Progenitor cell of endocrine pancreas (in vitro differentiated cells): ENCODE measurements at regions not wholly inside any gene's neighbourhood (a gene's known extent, or its start where the extent isn't known, plus 50 kb on each side); places are given as distances from the start of the nearest gene placed in this dataset.

Experiments
- DNase-seq: peaks from one replicate; pipeline ENCODE4 v3.0.0; 2021; ENCODE audit warnings: low spot score; ENCODE audit not compliant: unreplicated experiment
- H3K27ac Mint-ChIP-seq: 2 replicates; pipeline ENCODE4 v1.8.0; 2021; ENCODE audit warnings: mild to moderate bottlenecking, moderate library complexity, mixed read lengths
- H3K27me3 Mint-ChIP-seq: 2 replicates; pipeline ENCODE4 v1.8.0; 2021; ENCODE audit warnings: mixed read lengths
- H3K36me3 Mint-ChIP-seq: 2 replicates; pipeline ENCODE4 v1.8.0; 2022; ENCODE audit warnings: mixed read lengths; ENCODE audit not compliant: insufficient read depth
- H3K4me1 Mint-ChIP-seq: 2 replicates; pipeline ENCODE4 v1.8.0; 2021; ENCODE audit warnings: low read depth, mixed read lengths
- H3K4me3 Mint-ChIP-seq: 2 replicates; pipeline ENCODE4 v1.8.0; 2021; ENCODE audit warnings: low read depth, mild to moderate bottlenecking, moderate library complexity, mixed read lengths
- H3K9me3 Mint-ChIP-seq: 2 replicates; pipeline ENCODE4 v1.8.0; 2021; ENCODE audit warnings: low read depth, mixed read lengths
- TF ChIP-seq, protein P1 (sequence below): fragments of 200-600 bp; sonication (generic); IDR thresholded peaks from one replicate; pipeline ENCODE4 v1.5.0; 2021; ENCODE audit warnings: antibody characterized with exemption, mild to moderate bottlenecking; ENCODE audit not compliant: unreplicated experiment

DNA sequence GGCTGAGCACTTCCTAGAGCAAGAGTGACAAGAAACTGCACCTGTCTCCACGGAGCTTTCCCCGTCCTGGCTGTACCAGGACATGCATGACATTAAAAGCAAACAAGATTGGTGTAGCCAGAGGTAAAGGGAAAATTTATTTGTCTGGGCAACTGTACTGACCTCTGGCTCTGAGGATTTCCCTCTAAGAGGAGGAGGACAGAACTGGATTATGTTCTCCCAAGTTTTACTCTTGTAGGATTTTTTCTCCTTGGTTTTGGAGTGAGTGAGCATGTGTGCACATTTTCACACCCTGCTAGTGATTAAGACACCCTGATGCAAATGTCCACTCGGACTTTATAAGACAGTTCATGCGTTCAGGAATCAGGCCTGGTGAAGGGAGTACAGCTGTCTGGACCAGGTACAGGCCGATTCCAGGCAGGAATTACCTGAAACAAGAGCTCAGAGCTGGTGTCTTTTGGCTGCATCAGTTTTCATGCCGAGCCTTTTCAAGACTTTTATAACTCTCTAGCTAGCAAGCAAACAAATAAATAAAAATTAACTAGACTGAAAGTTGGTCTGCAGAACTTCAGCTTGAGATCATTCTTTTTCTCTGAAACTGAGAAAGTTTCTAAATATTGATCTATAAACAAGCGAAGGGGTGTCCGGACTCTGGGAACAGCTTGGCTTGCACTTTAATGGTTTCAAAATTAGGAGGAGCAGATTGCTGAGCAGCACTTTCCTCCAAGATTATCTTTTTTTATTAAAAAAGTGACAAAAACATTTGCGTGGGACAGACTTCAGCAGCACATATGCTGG lies 51.3 kb upstream of the SPRY1 start:
- no peak for DNase-seq
- H3K4me1 Mint-ChIP-seq: peaks cover 26% of the 10 kb centered on the region
- H3K36me3 Mint-ChIP-seq: no peaks in the 10 kb centered on the region
- H3K9me3 Mint-ChIP-seq: no peaks in the 10 kb centered on the region
- H3K27me3 Mint-ChIP-seq: no peaks in the 10 kb centered on the region
- TF ChIP-seq, protein P1, sequence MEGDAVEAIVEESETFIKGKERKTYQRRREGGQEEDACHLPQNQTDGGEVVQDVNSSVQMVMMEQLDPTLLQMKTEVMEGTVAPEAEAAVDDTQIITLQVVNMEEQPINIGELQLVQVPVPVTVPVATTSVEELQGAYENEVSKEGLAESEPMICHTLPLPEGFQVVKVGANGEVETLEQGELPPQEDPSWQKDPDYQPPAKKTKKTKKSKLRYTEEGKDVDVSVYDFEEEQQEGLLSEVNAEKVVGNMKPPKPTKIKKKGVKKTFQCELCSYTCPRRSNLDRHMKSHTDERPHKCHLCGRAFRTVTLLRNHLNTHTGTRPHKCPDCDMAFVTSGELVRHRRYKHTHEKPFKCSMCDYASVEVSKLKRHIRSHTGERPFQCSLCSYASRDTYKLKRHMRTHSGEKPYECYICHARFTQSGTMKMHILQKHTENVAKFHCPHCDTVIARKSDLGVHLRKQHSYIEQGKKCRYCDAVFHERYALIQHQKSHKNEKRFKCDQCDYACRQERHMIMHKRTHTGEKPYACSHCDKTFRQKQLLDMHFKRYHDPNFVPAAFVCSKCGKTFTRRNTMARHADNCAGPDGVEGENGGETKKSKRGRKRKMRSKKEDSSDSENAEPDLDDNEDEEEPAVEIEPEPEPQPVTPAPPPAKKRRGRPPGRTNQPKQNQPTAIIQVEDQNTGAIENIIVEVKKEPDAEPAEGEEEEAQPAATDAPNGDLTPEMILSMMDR: no peak
- H3K4me3 Mint-ChIP-seq: no peak overlapping the region
- H3K27ac Mint-ChIP-seq: no peak overlapping the region

DNA sequence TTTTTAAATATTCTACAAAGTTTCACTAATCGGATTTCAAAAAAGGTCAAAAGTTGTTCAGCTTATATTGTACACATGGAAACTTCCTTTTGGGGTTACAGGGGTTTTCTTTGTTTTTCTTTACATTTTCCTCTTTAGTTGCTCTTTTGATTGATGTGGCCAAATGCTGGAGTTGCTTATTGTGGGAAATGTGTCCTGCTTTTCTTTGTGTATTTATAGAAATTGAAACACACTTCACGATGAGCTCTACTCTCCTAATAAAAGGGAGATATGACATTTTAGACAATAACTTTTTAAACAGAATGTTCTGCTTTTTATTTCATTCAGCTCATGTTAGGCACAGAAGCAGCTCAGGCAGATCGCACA lies 50.7 kb upstream of the SPRY1 start:
- H3K4me3 Mint-ChIP-seq: no peak overlapping the region
- no peak for DNase-seq
- H3K27ac Mint-ChIP-seq: no peak overlapping the region
- H3K4me1 Mint-ChIP-seq: peaks cover 26% of the 10 kb centered on the region
- H3K9me3 Mint-ChIP-seq: no peaks in the 10 kb centered on the region
- TF ChIP-seq, protein P1: no peak
- H3K36me3 Mint-ChIP-seq: no peaks in the 10 kb centered on the region
- H3K27me3 Mint-ChIP-seq: no peaks in the 10 kb centered on the region

DNA sequence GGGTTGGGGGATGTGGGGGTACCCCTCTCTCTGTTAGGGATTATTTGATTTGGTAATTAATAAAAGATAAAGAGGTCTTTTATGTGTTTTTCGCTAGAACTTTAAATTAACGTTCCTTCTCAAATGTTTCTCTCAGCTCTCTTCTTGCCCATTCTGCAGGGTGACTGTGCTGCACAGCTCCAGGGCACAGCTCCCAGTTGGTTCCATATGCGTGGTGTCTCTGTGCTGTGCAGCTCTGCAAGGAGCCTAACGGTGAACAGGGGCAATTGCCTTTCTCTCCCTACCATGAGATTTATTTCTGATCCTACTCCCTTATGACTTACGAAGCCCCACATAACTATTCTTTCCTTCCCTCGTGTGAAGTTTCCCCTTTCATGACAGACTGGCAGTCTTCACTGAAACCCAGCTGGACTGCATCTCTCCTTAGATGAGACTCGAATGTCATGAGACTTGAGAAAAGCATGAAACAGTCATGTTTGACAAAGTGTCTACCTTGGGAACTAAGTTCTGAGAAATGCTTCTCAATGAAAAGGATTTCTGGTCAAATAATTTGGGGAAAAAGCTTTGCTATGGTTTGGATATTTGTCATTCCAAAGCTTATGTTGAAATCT lies 50.2 kb upstream of the SPRY1 start:
- no peak overlapping the region for H3K27ac Mint-ChIP-seq
- H3K4me1 Mint-ChIP-seq: peaks cover 26% of the 10 kb centered on the region
- no peaks in the 10 kb centered on the region for H3K36me3 Mint-ChIP-seq
- no peak overlapping the region for H3K4me3 Mint-ChIP-seq
- no peaks in the 10 kb centered on the region for H3K9me3 Mint-ChIP-seq
- H3K27me3 Mint-ChIP-seq: no peaks in the 10 kb centered on the region
- no peak for DNase-seq
- TF ChIP-seq, protein P1: no peak
